Fibroblast of the aortic adventitia (primary cell): ENCODE measurements at regions not wholly inside any gene's neighbourhood (a gene's known extent, or its start where the extent isn't known, plus 50 kb on each side); places are given as distances from the start of the nearest gene placed in this dataset.

Experiments
- DNase-seq: peaks from one replicate; pipeline ENCODE4 v3.0.0-alpha.2; 2010; ENCODE audit warnings: low read depth
- H3K4me3 ChIP-seq: 2 replicates; pipeline ENCODE4 v1.5.1; 2011; ENCODE audit warnings: low read depth, mild to moderate bottlenecking, control low read depth, low read length, moderate library complexity
- CTCF ChIP-seq: IDR thresholded peaks from 2 replicates; pipeline ENCODE4 v1.5.1; 2011; ENCODE audit warnings: mild to moderate bottlenecking, low read length, control low read depth, inconsistent platforms; ENCODE audit not compliant: insufficient read depth

GRCh38 chr16:86722970-86723369 is 144.6 kb downstream of the FOXL1 start:
- peak; percentile 90 for DNase-seq
- H3K4me3 ChIP-seq: no peak overlapping the region
- no peak for TF ChIP-seq CTCF

GRCh38 chr16:86723689-86724088 is 145.3 kb downstream of the FOXL1 start:
- no peak for DNase-seq
- no peak for TF ChIP-seq CTCF
- H3K4me3 ChIP-seq: no peak overlapping the region

GRCh38 chr16:86725401-86725800 is 147.1 kb downstream of the FOXL1 start:
- DNase-seq: no peak
- no peak for TF ChIP-seq CTCF
- no peak overlapping the region for H3K4me3 ChIP-seq

- no peak for TF ChIP-seq CTCF
- no peak for DNase-seq
- H3K4me3 ChIP-seq: no peak overlapping the region
Measured at GRCh38 chr16:86726340-86726739, 148.0 kb downstream of the FOXL1 start.

DNA sequence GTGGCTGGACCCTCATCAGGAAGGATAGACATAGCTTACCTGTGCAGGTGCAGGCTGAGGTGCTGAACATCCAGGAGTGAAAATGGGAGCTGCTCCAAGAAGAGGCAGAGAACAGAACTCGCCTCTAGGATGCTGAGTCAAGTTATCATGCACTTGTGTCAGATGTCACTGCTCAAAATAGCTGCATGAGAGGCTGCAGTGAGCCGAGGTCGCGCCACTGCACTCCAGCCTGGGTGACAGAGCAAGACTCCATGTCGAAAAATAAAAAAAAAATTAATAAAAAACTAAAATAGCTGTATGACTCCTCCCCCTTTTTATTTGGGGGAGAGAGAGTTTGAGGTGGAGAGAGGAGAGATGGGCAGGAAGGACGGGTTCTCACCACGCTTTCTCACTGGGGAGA is 148.8 kb downstream of the FOXL1 start:
- no peak for DNase-seq
- no peak for TF ChIP-seq CTCF
- no peak overlapping the region for H3K4me3 ChIP-seq

- H3K4me3 ChIP-seq: no peak overlapping the region
- no peak for TF ChIP-seq CTCF
- DNase-seq: no peak
Measured at GRCh38 chr16:86727632-86728031, 149.3 kb downstream of the FOXL1 start.

GRCh38 chr16:86729686-86730085 is 151.3 kb downstream of the FOXL1 start:
- no peak overlapping the region for H3K4me3 ChIP-seq
- TF ChIP-seq CTCF: no peak
- DNase-seq: no peak
